ES-I3 (cell line): ENCODE measurements at regions not wholly inside any gene's neighbourhood (a gene's known extent, or its start where the extent isn't known, plus 50 kb on each side); places are given as distances from the start of the nearest gene placed in this dataset.

Experiments
- H3K36me3 ChIP-seq: 2 replicates; pipeline ENCODE4 v1.6.1; 2013; ENCODE audit warnings: mild to moderate bottlenecking, low read length, control low read depth, moderate library complexity; ENCODE audit not compliant: insufficient read depth
- H3K4me1 ChIP-seq: 2 replicates; pipeline ENCODE4 v1.6.1; 2013; ENCODE audit warnings: mild to moderate bottlenecking, control low read depth, low read length; ENCODE audit not compliant: insufficient read depth
- H3K9ac ChIP-seq: 2 replicates; pipeline ENCODE4 v1.6.1; 2013; ENCODE audit warnings: low read depth, mild to moderate bottlenecking, low read length, moderate library complexity
- H3K9me3 ChIP-seq: 2 replicates; pipeline ENCODE4 v1.6.1; 2013; ENCODE audit warnings: mild to moderate bottlenecking, low read length, moderate library complexity; ENCODE audit not compliant: control insufficient read depth, insufficient read depth

DNA sequence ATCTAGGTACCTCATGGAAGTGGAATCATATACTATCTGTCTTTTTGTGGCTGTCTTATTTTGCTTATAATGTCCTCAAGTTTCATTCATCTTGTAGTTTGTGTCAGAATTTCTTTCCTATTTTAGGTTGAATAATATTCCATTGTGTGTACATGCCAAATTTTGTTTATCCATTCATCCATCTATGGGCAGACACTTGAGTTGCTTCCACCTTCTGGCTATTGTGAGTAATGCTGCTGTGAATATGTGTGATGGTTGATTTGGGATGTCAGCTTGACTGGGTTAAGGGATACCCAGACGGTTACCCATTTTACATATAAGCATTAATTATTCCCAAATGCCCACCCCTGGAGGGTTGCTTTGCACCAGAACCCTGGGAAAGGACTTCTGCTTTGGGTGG lies 477.5 kb downstream of the PTPRU start:
- Histone ChIP-seq H3K36me3 (no peaks in the 10 kb centered on the region), H3K9me3 (no peaks in the 10 kb centered on the region; the same call in 1 of the 2 replicates), H3K4me1 (peaks cover 14% of the 10 kb centered on the region), H3K9ac (no peak overlapping the region)

DNA sequence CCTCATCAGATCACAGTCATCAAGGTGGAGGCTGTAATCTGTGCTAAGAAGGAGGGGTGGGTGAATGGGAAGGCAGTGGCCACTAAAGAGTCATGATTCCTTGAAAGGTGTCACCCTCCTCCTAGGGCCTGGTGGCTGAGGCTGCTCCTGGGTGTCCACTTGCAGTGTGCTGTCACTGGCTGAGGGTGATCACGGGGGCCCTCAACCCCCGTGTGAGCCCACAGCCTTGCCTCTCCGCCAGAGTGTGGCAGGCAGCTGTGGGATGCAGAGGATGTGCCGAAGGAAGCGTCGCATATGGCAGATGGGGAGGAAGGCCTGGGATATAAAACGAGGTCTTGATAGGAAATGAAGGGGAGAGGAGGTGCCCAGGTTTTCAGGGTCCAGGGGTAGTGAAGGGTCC lies 476.5 kb downstream of the PTPRU start:
- no peak overlapping the region for H3K9ac ChIP-seq
- peaks cover 15% of the 10 kb centered on the region for H3K4me1 ChIP-seq
- no peaks in the 10 kb centered on the region; the same call in 1 of the 2 replicates for H3K9me3 ChIP-seq
- H3K36me3 ChIP-seq = no peaks in the 10 kb centered on the region

DNA sequence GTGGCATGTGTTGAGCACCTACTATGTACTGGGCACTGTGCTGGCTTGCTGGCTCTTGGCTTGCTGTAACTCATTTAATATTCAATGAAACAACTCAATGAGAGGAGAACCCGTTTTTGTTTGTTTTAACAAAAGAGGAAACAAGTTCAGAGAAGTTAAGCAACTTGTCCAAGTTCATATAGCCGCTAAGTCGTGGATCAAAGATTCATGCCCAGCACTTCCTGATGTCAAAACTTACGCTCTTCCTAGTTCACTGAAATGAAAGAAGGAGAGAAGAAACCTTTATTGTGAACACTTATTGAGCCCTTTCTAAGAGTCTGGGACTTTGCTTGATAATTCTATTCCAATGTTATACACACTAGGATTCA lies 475.9 kb downstream of the PTPRU start:
- H3K9me3 ChIP-seq = no peaks in the 10 kb centered on the region; the same call in 1 of the 2 replicates
- H3K4me1 ChIP-seq = peaks cover 15% of the 10 kb centered on the region
- no peak overlapping the region for H3K9ac ChIP-seq
- H3K36me3 ChIP-seq = no peaks in the 10 kb centered on the region

DNA sequence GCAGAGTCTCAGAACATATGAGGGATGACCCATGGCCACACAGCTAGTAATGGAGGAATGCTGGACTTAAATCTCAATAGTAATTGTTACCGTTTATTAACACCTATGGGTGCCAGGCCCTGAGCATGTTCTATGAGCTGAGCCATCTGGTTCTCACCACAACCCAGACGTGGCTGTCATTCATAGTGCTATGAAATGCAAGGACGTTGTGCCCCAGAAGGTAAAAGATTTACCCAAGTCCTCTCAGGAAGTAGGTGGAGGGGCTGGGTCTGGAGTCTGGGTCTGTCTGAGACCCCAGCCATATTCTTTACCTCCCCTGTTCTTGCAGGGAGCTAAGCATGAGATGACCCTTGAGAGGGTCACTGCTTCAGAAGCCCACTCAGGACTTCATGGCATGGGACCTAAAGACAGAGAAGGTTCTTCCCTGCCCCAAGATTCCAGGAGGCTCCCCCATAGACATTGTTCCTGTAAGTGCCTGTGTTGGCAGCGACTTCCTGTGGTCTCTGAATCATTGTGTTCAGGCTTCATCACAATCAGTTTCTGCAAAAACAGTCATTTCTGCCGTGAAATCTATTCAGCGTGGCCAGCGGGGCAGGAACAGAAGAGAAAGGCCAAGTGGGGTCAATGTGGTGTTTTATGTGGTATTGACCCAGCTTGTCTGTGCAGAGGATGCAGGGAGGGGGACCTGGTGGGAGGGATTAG lies 475.4 kb downstream of the PTPRU start:
- H3K9ac ChIP-seq = no peak overlapping the region
- peaks cover 15% of the 10 kb centered on the region for H3K4me1 ChIP-seq
- no peaks in the 10 kb centered on the region; the same call in 1 of the 2 replicates for H3K9me3 ChIP-seq
- H3K36me3 ChIP-seq = no peaks in the 10 kb centered on the region

DNA sequence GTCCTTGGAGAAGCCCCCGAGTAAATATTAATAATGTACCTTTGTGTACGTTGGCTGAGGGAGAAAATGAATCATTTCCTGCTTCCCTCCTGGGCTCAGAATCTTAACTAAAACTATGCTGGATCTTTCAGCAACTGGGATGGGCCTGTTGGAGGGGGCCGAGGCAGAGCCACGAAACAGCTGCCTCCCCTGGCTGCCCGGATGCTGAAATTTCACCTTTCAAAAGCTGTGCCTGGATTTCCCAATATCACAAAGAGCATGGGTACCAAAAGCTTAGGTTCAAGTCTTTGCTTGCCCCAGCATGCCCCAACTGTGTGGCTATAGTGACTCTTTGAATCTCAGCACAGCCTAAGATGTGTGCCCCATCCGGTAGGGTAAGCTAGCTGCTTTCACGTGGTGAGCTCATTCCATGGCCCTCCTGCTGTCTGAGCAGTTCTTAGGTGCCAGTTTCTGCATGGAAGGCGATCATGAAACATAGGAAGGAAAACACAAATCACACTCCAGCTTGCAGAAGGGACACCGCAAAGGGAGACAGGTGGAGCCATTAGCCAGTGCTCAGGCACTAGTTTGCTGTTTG lies 473.5 kb downstream of the PTPRU start:
- H3K9me3 ChIP-seq = no peaks in the 10 kb centered on the region
- H3K36me3 ChIP-seq = no peaks in the 10 kb centered on the region
- peaks cover 15% of the 10 kb centered on the region for H3K4me1 ChIP-seq
- H3K9ac ChIP-seq = no peak overlapping the region

DNA sequence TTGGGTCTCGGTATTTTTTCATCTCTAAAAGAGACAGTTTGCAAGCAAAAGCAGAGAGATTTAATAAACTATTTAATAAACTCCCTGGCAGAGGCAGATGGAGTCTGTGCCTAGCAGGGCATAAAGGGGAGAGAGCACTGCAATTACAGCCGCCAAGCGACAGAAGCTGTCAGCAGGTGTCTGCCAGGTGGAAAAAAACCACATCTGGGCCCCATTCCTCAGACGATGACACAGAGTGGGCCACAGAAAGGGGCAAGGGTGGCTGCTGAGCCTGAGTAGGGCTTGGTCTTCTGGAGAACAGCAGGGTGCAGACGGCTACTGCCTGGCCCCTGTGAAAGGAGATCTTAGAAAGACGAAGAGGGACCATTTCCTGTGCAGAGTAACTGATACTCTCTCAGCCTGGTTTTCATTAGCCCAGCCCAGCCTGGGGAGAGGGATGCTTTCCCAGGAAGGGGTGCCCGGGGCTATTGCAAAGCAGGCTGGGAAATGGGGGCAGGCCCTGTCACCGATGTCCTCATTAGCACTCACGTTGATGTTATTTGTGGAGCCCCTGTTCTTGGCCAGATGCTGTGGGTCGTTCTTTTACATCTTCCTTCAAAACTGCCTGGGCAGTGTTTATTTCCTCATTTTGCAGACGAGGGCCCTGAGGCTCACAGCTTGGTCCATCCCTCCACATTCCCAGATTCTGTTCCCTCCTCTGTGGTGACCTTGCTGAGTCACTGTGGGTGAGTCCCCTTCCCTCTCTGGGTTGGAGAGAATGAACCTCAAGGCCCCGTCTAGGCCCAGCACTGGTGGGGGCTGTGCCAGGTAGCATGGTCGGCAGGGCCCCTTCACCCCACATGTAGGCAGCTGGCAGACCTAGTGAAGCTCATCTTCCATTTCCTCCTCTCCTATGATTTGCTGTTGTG lies 472.7 kb downstream of the PTPRU start:
- Histone ChIP-seq H3K9me3 (no peaks in the 10 kb centered on the region), H3K4me1 (peaks cover 19% of the 10 kb centered on the region), H3K9ac (no peak overlapping the region), H3K36me3 (no peaks in the 10 kb centered on the region)

DNA sequence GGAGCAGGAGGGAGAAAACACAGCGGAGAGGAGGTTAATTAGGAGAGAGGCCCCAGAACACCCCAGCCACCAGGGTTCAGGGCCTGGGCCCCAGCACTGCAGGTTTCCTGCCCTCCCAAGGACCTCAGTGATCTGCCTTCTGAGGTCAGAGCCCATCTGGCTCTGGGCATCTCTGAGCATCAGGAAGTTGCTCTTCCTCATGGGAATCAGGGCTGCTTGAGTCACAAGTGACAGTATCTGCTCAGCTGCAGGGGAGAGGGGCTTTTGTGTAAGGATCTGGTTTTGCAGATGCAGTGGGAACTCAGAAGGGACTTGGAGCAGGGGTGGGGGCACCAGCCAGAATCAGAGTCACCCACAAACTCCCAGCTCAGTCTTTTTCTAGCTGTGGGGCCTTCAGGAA lies 472.1 kb downstream of the PTPRU start:
- H3K36me3 ChIP-seq = no peaks in the 10 kb centered on the region
- H3K9me3 ChIP-seq = no peaks in the 10 kb centered on the region
- peaks cover 23% of the 10 kb centered on the region for H3K4me1 ChIP-seq
- no peak overlapping the region for H3K9ac ChIP-seq

DNA sequence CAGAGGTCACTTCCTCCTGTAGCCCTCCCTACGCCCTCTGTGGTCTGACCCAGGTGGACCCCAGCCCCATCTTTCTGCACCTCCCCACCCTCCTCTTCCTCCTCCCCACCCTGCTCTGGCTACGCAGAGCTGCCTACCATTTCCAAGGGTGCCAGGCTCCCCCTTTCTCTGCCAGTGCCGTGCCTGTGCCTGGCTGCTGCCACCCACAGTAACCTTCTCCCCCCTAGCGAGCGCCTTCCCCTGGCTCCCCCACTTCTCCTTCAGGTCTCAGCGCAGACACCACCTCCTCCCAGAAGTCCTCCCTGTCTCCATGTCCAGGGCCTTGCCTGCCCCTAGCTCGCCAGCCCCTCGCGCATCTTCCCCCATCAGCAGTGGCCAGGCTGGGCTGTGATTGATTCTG lies 471.5 kb downstream of the PTPRU start:
- Histone ChIP-seq H3K9me3 (no peaks in the 10 kb centered on the region), H3K36me3 (no peaks in the 10 kb centered on the region), H3K9ac (no peak overlapping the region), H3K4me1 (peaks cover 23% of the 10 kb centered on the region)

DNA sequence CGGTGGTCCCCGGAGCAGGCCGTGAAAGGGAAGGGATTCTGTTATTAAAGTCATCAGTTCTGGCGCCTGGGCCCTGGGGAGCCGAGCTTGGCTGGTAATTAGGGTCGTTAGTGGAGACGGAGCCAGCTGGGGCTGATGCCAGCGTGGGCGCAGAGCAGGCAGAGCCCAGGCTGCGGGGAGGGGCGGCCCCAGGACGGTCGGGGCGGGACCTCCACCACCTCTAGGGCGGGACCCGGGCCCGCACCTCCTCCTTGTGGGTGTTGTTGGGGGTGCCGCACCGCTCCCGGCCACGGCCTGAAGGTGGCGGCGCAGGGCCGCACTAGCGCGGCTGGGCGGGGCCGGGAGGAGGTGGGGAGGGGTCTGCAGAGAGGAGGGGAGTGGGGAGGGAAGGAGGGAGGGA lies 470.6 kb downstream of the PTPRU start:
- H3K9ac ChIP-seq = peak overlapping the region; percentile 61; the same call in 1 of the 2 replicates
- H3K9me3 ChIP-seq = no peaks in the 10 kb centered on the region
- H3K4me1 ChIP-seq = peaks cover 23% of the 10 kb centered on the region
- H3K36me3 ChIP-seq = no peaks in the 10 kb centered on the region

DNA sequence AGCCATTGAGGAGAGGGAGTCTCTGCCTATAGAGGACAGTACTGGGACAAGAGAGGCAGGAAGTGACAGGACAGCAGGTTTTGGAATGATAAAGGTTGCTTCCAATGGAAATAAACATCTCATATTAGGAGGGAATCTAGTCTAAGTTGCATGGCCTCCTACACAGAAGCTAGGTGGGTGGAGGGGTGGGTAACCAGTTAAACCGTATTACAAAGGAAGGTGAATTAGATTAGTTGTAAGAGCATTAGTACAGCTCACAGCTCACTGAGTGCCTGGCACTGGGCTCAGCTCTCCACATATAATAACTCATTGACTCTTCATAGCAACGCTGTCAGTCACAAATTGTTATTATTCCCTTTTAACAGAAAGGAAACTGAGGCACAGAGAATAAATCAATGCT lies 468.1 kb downstream of the PTPRU start:
- Histone ChIP-seq H3K4me1 (peaks cover 14% of the 10 kb centered on the region), H3K9me3 (no peaks in the 10 kb centered on the region)

DNA sequence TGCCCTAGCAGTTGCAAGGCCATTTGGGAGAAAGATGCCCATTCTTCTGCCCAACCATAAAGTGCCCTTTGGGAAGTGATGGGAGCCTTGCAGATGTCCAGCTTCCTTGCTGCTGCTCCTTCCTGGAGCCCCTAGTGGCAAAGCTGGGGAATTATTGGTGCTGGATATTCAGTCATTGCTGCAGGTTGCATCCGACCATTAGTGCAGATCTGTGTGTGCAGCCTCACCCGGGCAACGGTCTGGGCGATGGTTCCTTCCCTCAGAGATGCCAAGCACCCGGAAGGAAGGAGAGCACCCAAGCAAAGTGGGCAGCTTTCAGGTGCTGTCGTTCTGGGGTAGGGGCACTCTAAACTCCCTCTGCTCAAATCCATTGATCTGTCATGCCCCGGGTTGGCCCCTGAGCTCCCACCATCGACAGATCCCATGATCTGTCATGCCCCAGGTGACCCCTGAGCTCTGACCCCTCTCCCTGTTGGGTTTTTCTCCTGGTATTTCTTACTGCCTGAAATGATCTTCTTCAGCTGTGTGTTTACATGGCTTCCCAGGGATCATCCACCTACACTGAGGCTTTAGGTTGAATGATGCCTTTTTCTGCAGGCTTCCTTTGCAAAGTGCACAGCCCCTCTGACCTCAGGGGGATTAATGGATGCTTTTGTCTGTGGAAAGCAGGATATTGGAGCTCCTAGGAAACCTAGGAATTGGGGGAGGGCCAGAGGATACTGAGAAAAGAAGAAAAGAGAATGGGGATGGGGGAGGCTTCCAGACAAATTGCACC lies 467.5 kb downstream of the PTPRU start:
- no peaks in the 10 kb centered on the region for H3K9me3 ChIP-seq
- peaks cover 8% of the 10 kb centered on the region for H3K4me1 ChIP-seq
- no peaks in the 10 kb centered on the region for H3K36me3 ChIP-seq
- H3K9ac ChIP-seq = no peak overlapping the region

More for the DNA sequence above, 468.1 kb downstream of the PTPRU start:
- Histone ChIP-seq H3K36me3 (no peaks in the 10 kb centered on the region), H3K9ac (no peak overlapping the region)

DNA sequence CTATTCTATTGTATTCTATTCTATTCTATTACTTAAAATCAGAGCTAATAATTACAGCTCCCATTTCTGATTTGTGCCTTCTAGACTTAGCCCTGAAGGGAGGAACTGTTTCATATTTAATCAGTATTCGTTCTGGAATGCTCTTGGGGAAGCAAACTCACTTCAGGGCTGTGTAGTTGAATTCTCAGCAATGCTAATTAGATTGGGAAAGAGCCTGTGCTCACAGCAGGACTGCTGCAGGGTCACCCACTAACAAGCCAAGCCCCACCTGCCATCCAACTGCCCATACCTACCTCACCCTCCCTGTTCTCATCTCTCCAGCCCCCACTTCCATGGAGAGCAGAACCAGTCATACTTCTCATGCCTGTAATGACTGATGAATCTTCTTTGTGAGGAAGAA lies 464.2 kb downstream of the PTPRU start:
- Histone ChIP-seq H3K36me3 (no peaks in the 10 kb centered on the region), H3K9me3 (no peaks in the 10 kb centered on the region), H3K9ac (no peak overlapping the region), H3K4me1 (peaks cover 8% of the 10 kb centered on the region)

DNA sequence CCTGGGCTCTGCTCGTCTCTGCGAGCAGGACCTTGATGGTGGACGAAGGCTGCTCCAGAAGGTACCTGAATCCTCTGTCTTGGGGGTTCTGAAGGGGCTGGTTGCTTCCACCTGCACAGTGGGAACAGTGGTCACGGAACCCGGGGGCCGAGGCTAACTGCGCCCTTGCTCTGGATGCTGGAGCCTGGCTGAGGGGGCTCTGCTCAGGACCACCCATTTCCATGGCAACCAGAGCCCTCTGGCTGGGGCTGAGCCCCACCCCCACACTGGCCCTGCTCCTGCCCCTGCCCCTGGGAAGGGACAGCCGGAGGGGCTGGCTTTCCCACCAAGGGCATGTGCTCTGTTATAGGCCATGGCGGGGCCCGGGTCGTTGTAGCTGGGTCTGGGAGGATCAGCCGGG lies 462.3 kb downstream of the PTPRU start:
- Histone ChIP-seq H3K9ac (no peak overlapping the region), H3K36me3 (no peaks in the 10 kb centered on the region), H3K9me3 (peaks cover 6% of the 10 kb centered on the region), H3K4me1 (no peaks in the 10 kb centered on the region; the same call in 1 of the 2 replicates)

DNA sequence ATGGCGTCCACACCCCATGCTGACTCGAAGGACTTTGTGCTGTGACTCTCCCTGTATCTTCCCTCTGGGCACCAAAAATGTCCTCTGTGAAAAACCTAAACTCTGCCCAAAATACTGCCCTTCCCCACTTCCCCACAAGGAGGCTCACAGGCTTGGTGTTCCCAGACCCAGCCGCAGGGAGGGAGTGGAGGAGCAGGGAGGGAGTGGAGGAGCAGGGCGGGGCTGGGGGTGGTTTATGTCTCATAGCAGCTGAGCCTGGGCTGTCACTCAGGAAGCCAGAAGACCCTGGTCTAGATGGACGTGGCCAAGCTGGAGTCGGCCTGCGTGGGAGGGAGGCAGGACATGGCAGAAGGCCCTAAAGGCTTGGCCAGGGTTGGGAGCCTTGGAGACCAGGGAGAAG lies 461.7 kb downstream of the PTPRU start:
- no peak overlapping the region for H3K9ac ChIP-seq
- H3K36me3 ChIP-seq = no peaks in the 10 kb centered on the region
- H3K9me3 ChIP-seq = peaks cover 6% of the 10 kb centered on the region
- H3K4me1 ChIP-seq = no peaks in the 10 kb centered on the region
